ENCODE measurements at regions not wholly inside any gene's neighbourhood (a gene's known extent, or its start where the extent isn't known, plus 50 kb on each side); places are given as distances from the start of the nearest gene placed in this dataset.

GRCh38 chr2:120587997-120588336, 147.7 kb upstream of the GLI2 start:
- DNase-seq (ENCODE audit: low read depth, low spot score) = no peak

- peak; percentile 75 for DNase-seq (ENCODE audit: low read depth, low spot score)
Measured at GRCh38 chr2:120589771-120590608, 145.7 kb upstream of the GLI2 start.

- DNase-seq (ENCODE audit: low read depth, low spot score) = no peak
Measured at GRCh38 chr2:120590841-120591240, 144.8 kb upstream of the GLI2 start.

- DNase-seq (ENCODE audit: low read depth, low spot score) = no peak
Measured at GRCh38 chr2:120591572-120591971, 144.1 kb upstream of the GLI2 start.

GRCh38 chr2:120592084-120592483, 143.6 kb upstream of the GLI2 start:
- DNase-seq (ENCODE audit: low read depth, low spot score) = no peak

- no peak for DNase-seq (ENCODE audit: low read depth, low spot score)
Measured at GRCh38 chr2:120593921-120594686, 141.6 kb upstream of the GLI2 start.

- DNase-seq (ENCODE audit: low read depth, low spot score) = no peak
Measured at GRCh38 chr2:120594856-120595685, 140.6 kb upstream of the GLI2 start.

- no peak for DNase-seq (ENCODE audit: low read depth, low spot score)
Measured at GRCh38 chr2:120595739-120596138, 139.9 kb upstream of the GLI2 start.

- DNase-seq (ENCODE audit: low read depth, low spot score) = no peak
Measured at GRCh38 chr2:120596191-120596811, 139.4 kb upstream of the GLI2 start.

GRCh38 chr2:120596990-120597594, 138.6 kb upstream of the GLI2 start:
- DNase-seq (ENCODE audit: low read depth, low spot score) = no peak

GRCh38 chr2:120597595-120598193, 138.0 kb upstream of the GLI2 start:
- DNase-seq (ENCODE audit: low read depth, low spot score) = no peak

GRCh38 chr2:120598416-120598815, 137.3 kb upstream of the GLI2 start:
- DNase-seq (ENCODE audit: low read depth, low spot score) = no peak

- no peak for DNase-seq (ENCODE audit: low read depth, low spot score)
Measured at GRCh38 chr2:120599072-120599471, 136.6 kb upstream of the GLI2 start.

GRCh38 chr2:120599656-120600055, 136.0 kb upstream of the GLI2 start:
- no peak for DNase-seq (ENCODE audit: low read depth, low spot score)

- DNase-seq (ENCODE audit: low read depth, low spot score) = no peak
Measured at GRCh38 chr2:120600335-120600734, 135.3 kb upstream of the GLI2 start.

- no peak for DNase-seq (ENCODE audit: low read depth, low spot score)
Measured at GRCh38 chr2:120600786-120601185, 134.9 kb upstream of the GLI2 start.

- DNase-seq (ENCODE audit: low read depth, low spot score) = no peak
Measured at GRCh38 chr2:120601566-120601965, 134.1 kb upstream of the GLI2 start.

GRCh38 chr2:120602251-120602650, 133.4 kb upstream of the GLI2 start:
- no peak for DNase-seq (ENCODE audit: low read depth, low spot score)

GRCh38 chr2:120604767-120605166, 130.9 kb upstream of the GLI2 start:
- no peak for DNase-seq (ENCODE audit: low read depth, low spot score)

GRCh38 chr2:120605231-120605935, 130.3 kb upstream of the GLI2 start:
- no peak for DNase-seq (ENCODE audit: low read depth, low spot score)
